Stomach (tissue), 8 donors: ENCODE measurements at regions not wholly inside any gene's neighbourhood (a gene's known extent, or its start where the extent isn't known, plus 50 kb on each side); places are given as distances from the start of the nearest gene placed in this dataset.
A peak's percentile ranks its signal among the peaks of the same experiment; 100 is the strongest.
"Not testable (repeated sequence)": the region's sequence is repeated elsewhere in the genome, so short reads cannot be mapped to it uniquely, and the experiment has no call there.

ENCODE experiments used
- DNase-seq, 2 donors: peaks; one replicate each; pipeline versions ENCODE4 v3.0.0 to v3.0.0-alpha.2; 2013 to 2019
- H3K27ac ChIP-seq, 5 donors: fragments of 200-600 bp in 4 of 5; sonication (generic) in 4 of 5; one replicate each; pipeline ENCODE4 v1.5.1; 2013 to 2019; ENCODE audit warnings: mild to moderate bottlenecking in 1 of 5, moderate library complexity in 1 of 5
- H3K27me3 ChIP-seq, 3 donors: fragments of 200-600 bp; sonication (generic); one replicate each; pipeline ENCODE4 v1.5.1; 2017 to 2019; ENCODE audit warnings: mixed run types in 1 of 3
- H3K36me3 ChIP-seq, 4 donors: fragments of 200-600 bp; sonication (generic); 1 replicate in 3 of 4; 2 replicates in 1 of 4; pipeline ENCODE4 v1.5.1; 2016 to 2019
- H3K4me1 ChIP-seq, 4 donors: fragments of 200-600 bp; sonication (generic); one replicate each; pipeline ENCODE4 v1.5.1; 2016 to 2019
- H3K4me3 ChIP-seq, 4 donors: fragments of 200-600 bp; sonication (generic) in 3 of 4; one replicate each; pipeline ENCODE4 v1.5.1; 2016 to 2019; ENCODE audit warnings: mild to moderate bottlenecking in 1 of 4
- H3K9me3 ChIP-seq, 4 donors: fragments of 200-600 bp; sonication (generic); one replicate each; pipeline ENCODE4 v1.5.1; 2016 to 2019
- CTCF ChIP-seq, 7 experiments: fragments of 450-650 bp in 4 of 7; fragments of 200-600 bp in 3 of 7; sonication (generic) in 3 of 7; IDR thresholded peaks; one replicate each; pipeline ENCODE4 v1.5.1; 2016 to 2019; ENCODE audit warnings: antibody characterized with exemption in 7 of 7, control low read depth in 2 of 7, mild to moderate bottlenecking in 1 of 7
- EP300 ChIP-seq: sonication (generic); formaldehyde crosslinking; IDR thresholded peaks from one replicate; pipeline ENCODE4 v1.6.1; 2017; ENCODE audit warnings: antibody characterized with exemption
- POLR2A ChIP-seq, 4 donors: fragments of 450-650 bp; IDR thresholded peaks; one replicate each; pipeline ENCODE4 v1.6.1; 2016; ENCODE audit warnings: antibody characterized with exemption in 4 of 4, control low read depth in 2 of 4, mild to moderate bottlenecking in 1 of 4, moderate library complexity in 1 of 4
- POLR2AphosphoS5 ChIP-seq, 3 donors: sonication (generic); formaldehyde crosslinking; IDR thresholded peaks; one replicate each; pipeline ENCODE4 v1.6.1; 2016; ENCODE audit warnings: antibody characterized with exemption in 3 of 3
- WGBS, 5 donors: extraction: QIAGEN DNeasy Blood & Tissue Kit in 3 of 5; methylation state at CpG; one replicate each; pipeline versions ENCODE4 v1.1.5 to v1.1.7; 2013 to 2018; 5-methylcytosine and 5-hydroxymethylcytosine counted together
- intact Hi-C: fragments of 100-400 bp; cut with DNase I; formaldehyde crosslinking; loops from one replicate; pipeline ENCODE4 v1.15.1; 2023; ENCODE audit warnings: low total_unique reads
- donor health status: healthy with polysubstance abuse.
- donor health status: Bipolar disorder and iron deficiency.
- donor health status: healthy.

- H3K36me3 ChIP-seq: no peaks in the 10 kb centered on the region
- no peak for DNase-seq
- TF ChIP-seq EP300 (no peak), CTCF (IDR thresholded peaks at IDR 0.05) (no peak), POLR2AphosphoS5 (IDR thresholded peaks at IDR 0.05) (no peak), POLR2A (IDR thresholded peaks at IDR 0.05) (no peak)
- no peaks in the 10 kb centered on the region for H3K9me3 ChIP-seq
- WGBS, 5 donors: 17 to 34% (median 22%) methylated on average over 1 of the region's 1 CpG
- no peak overlapping the region for H3K27ac ChIP-seq
- no peaks in the 10 kb centered on the region for H3K27me3 ChIP-seq
- intact Hi-C loops: no loop called here
- H3K4me1 ChIP-seq: no peaks in the 10 kb centered on the region
- H3K4me3 ChIP-seq: no peak overlapping the region
Measured at GRCh38 chr12:87406926-87407325, 622.3 kb downstream of the C12orf50 start.

GRCh38 chr12:87405918-87406317 lies 623.3 kb downstream of the C12orf50 start:
- no peaks in the 10 kb centered on the region for H3K4me1 ChIP-seq
- no peaks in the 10 kb centered on the region for H3K9me3 ChIP-seq
- H3K27me3 ChIP-seq: no peaks in the 10 kb centered on the region
- H3K4me3 ChIP-seq: no peak overlapping the region
- H3K36me3 ChIP-seq: no peaks in the 10 kb centered on the region
- intact Hi-C loops: no loop called here
- no peak for DNase-seq
- TF ChIP-seq CTCF (IDR thresholded peaks at IDR 0.05) (no peak), POLR2A (IDR thresholded peaks at IDR 0.05) (no peak)
- no peak overlapping the region for H3K27ac ChIP-seq

GRCh38 chr12:87394168-87394567 lies 635.0 kb downstream of the C12orf50 start:
- H3K4me3 ChIP-seq, H3K27me3 ChIP-seq, DNase-seq, H3K27ac ChIP-seq, H3K36me3 ChIP-seq, intact Hi-C loops, H3K4me1 ChIP-seq: not testable (repeated sequence)
- 75 to 93% (median 85%) methylated on average over 3 to 4 of the region's 4 CpGs for WGBS, 5 donors
- peaks cover 0 to 13% (median 8%) of the 10 kb centered on the region in 4 donors for H3K9me3 ChIP-seq

GRCh38 chr12:87388376-87388775 lies 640.8 kb downstream of the C12orf50 start:
- peaks cover 0 to 4% (median 0%) of the 10 kb centered on the region in 4 donors for H3K4me1 ChIP-seq
- DNase-seq: peak in 1 of 2 donors; percentile 15
- H3K36me3 ChIP-seq: no peaks in the 10 kb centered on the region
- TF ChIP-seq POLR2AphosphoS5 (IDR thresholded peaks at IDR 0.05): no peak
- TF ChIP-seq EP300: no peak
- TF ChIP-seq POLR2A (IDR thresholded peaks at IDR 0.05): no peak
- no peak for TF ChIP-seq CTCF (IDR thresholded peaks at IDR 0.05)
- no peak overlapping the region for H3K27ac ChIP-seq
- H3K4me3 ChIP-seq: no peak overlapping the region
- intact Hi-C loops: no loop called here
- no peaks in the 10 kb centered on the region for H3K27me3 ChIP-seq
- WGBS, 5 donors: 51 to 71% (median 67%) methylated on average over 3 of the region's 3 CpGs
- H3K9me3 ChIP-seq: no peaks in the 10 kb centered on the region

- Histone ChIP-seq H3K27me3 (no peaks in the 10 kb centered on the region), H3K36me3 (no peaks in the 10 kb centered on the region), H3K27ac (no peak overlapping the region), H3K4me3 (no peak overlapping the region), H3K9me3 (no peaks in the 10 kb centered on the region), H3K4me1 (peaks cover 0 to 4% (median 0%) of the 10 kb centered on the region in 4 donors)
- TF ChIP-seq POLR2A (IDR thresholded peaks at IDR 0.05) (no peak), EP300 (no peak), CTCF (IDR thresholded peaks at IDR 0.05) (no peak), POLR2AphosphoS5 (IDR thresholded peaks at IDR 0.05) (no peak)
- DNase-seq: no peak
- intact Hi-C loops: no loop called here
Measured at GRCh38 chr12:87385322-87385721, 643.9 kb downstream of the C12orf50 start.
